ENCODE measurements at regions not wholly inside any gene's neighbourhood (a gene's known extent, or its start where the extent isn't known, plus 50 kb on each side); places are given as distances from the start of the nearest gene placed in this dataset.
"Not testable (repeated sequence)": the region's sequence is repeated elsewhere in the genome, so short reads cannot be mapped to it uniquely, and the experiment has no call there.

DNA sequence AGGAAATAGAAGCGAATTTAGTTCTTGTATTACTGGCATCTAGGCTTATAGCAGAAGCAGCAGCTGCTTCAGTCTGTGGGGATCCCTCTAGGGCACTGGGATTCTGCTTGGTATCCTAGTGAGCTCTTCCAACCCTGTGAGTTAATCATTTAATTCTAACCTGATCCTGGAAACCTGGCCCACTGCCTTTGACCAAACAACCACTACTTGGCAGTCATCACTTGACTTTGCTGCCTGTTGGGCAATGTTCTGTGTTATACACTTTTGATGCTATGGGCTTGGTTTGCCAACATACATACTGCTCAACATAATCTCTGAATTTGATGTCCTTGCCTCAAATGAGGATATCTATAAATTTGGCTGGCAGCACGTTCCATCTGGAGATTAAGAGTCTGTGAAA is 813.4 kb downstream of the ANKRD7 start:
- 53 to 65% methylated on average over 2 of the region's 2 CpGs for WGBS, 2 donors
- no peaks in the 10 kb centered on the region for H3K9me3 ChIP-seq (ENCODE audit: control insufficient read depth, low read length)

GRCh38 chr7:119046068-119046467 is 821.6 kb downstream of the ANKRD7 start:
- H3K27ac ChIP-seq (ENCODE audit: low read depth in 1 of 2, low read length in 2 of 2), result no peak overlapping the region
- no peaks in the 10 kb centered on the region for H3K9me3 ChIP-seq (ENCODE audit: control insufficient read depth, low read length)
- no peak for DNase-seq
- no peak for ATAC-seq (ENCODE audit: low FRiP score)
- 93 to 100% methylated on average over 1 of the region's 1 CpG for WGBS, 2 donors
- intact Hi-C loops (cut with DNase I), result no loop called here
- peaks cover 0 to 2% of the 10 kb centered on the region in 2 donors for H3K4me1 ChIP-seq (ENCODE audit: control insufficient read depth in 1 of 2, insufficient read depth in 2 of 2, low read length in 2 of 2)
- H3K4me3 ChIP-seq (ENCODE audit: low read length in 2 of 2), result no peak overlapping the region
- H3K36me3 ChIP-seq (ENCODE audit: control insufficient read depth in 1 of 2, insufficient read depth in 2 of 2, low read length in 1 of 2), result no peaks in the 10 kb centered on the region
- no peaks in the 10 kb centered on the region for H3K27me3 ChIP-seq (ENCODE audit: control insufficient read depth in 1 of 2, insufficient read depth in 2 of 2, low read length in 1 of 2)

More for the DNA sequence above, 813.4 kb downstream of the ANKRD7 start:
- intact Hi-C loops (cut with DNase I), result no loop called here
- DNase-seq (no peak), ATAC-seq (ENCODE audit: low FRiP score) (no peak)
- no peaks in the 10 kb centered on the region for H3K4me1 ChIP-seq (ENCODE audit: control insufficient read depth in 1 of 2, insufficient read depth in 2 of 2, low read length in 2 of 2)
- H3K27ac ChIP-seq (ENCODE audit: low read depth in 1 of 2, low read length in 2 of 2), result no peak overlapping the region
- no peaks in the 10 kb centered on the region for H3K36me3 ChIP-seq (ENCODE audit: control insufficient read depth in 1 of 2, insufficient read depth in 2 of 2, low read length in 1 of 2)
- H3K27me3 ChIP-seq (ENCODE audit: control insufficient read depth in 1 of 2, insufficient read depth in 2 of 2, low read length in 1 of 2), result no peaks in the 10 kb centered on the region
- H3K4me3 ChIP-seq (ENCODE audit: low read length in 2 of 2), result no peak overlapping the region

GRCh38 chr7:119065966-119066365 is 841.5 kb downstream of the ANKRD7 start:
- DNase-seq (no peak), ATAC-seq (ENCODE audit: low FRiP score) (no peak)
- WGBS, 2 donors, result 94 to 96% methylated on average over 4 of the region's 4 CpGs
- intact Hi-C loops (cut with DNase I), result no loop called here
- Histone ChIP-seq H3K27ac (ENCODE audit: low read depth in 1 of 2, low read length in 2 of 2) (no peak overlapping the region), H3K4me1 (ENCODE audit: control insufficient read depth in 1 of 2, insufficient read depth in 2 of 2, low read length in 2 of 2) (no peaks in the 10 kb centered on the region), H3K36me3 (ENCODE audit: control insufficient read depth in 1 of 2, insufficient read depth in 2 of 2, low read length in 1 of 2) (no peaks in the 10 kb centered on the region), H3K27me3 (ENCODE audit: control insufficient read depth in 1 of 2, insufficient read depth in 2 of 2, low read length in 1 of 2) (no peaks in the 10 kb centered on the region), H3K9me3 (ENCODE audit: control insufficient read depth, low read length) (no peaks in the 10 kb centered on the region), H3K4me3 (ENCODE audit: low read length in 2 of 2) (no peak overlapping the region)

GRCh38 chr7:119086026-119086425 is 861.5 kb downstream of the ANKRD7 start:
- H3K27ac ChIP-seq (ENCODE audit: low read depth in 1 of 2, low read length in 2 of 2), result no peak overlapping the region
- no peak for DNase-seq
- no peaks in the 10 kb centered on the region for H3K27me3 ChIP-seq (ENCODE audit: control insufficient read depth in 1 of 2, insufficient read depth in 2 of 2, low read length in 1 of 2)
- H3K36me3 ChIP-seq (ENCODE audit: control insufficient read depth in 1 of 2, insufficient read depth in 2 of 2, low read length in 1 of 2), result no peaks in the 10 kb centered on the region
- WGBS, 2 donors, result 80 to 83% methylated on average over 1 of the region's 1 CpG
- no peaks in the 10 kb centered on the region for H3K9me3 ChIP-seq (ENCODE audit: control insufficient read depth, low read length)
- no peak overlapping the region for H3K4me3 ChIP-seq (ENCODE audit: low read length in 2 of 2)
- H3K4me1 ChIP-seq (ENCODE audit: control insufficient read depth in 1 of 2, insufficient read depth in 2 of 2, low read length in 2 of 2), result no peaks in the 10 kb centered on the region
- intact Hi-C loops (cut with DNase I), result no loop called here
- ATAC-seq (ENCODE audit: low FRiP score), result no peak

GRCh38 chr7:119090851-119091250 is 866.3 kb downstream of the ANKRD7 start:
- H3K4me1 ChIP-seq (ENCODE audit: control insufficient read depth in 1 of 2, insufficient read depth in 2 of 2, low read length in 2 of 2), result no peaks in the 10 kb centered on the region
- no peaks in the 10 kb centered on the region for H3K9me3 ChIP-seq (ENCODE audit: control insufficient read depth, low read length)
- no peaks in the 10 kb centered on the region for H3K36me3 ChIP-seq (ENCODE audit: control insufficient read depth in 1 of 2, insufficient read depth in 2 of 2, low read length in 1 of 2)
- no peak for DNase-seq
- no peak overlapping the region for H3K27ac ChIP-seq (ENCODE audit: low read depth in 1 of 2, low read length in 2 of 2)
- intact Hi-C loops (cut with DNase I), result no loop called here
- H3K27me3 ChIP-seq (ENCODE audit: control insufficient read depth in 1 of 2, insufficient read depth in 2 of 2, low read length in 1 of 2), result no peaks in the 10 kb centered on the region
- no peak overlapping the region for H3K4me3 ChIP-seq (ENCODE audit: low read length in 2 of 2)
- no peak for ATAC-seq (ENCODE audit: low FRiP score)

GRCh38 chr7:119096683-119097082 is 872.2 kb downstream of the ANKRD7 start:
- ATAC-seq (ENCODE audit: low FRiP score) (no peak), DNase-seq (no peak)
- Histone ChIP-seq H3K4me1 (ENCODE audit: control insufficient read depth in 1 of 2, insufficient read depth in 2 of 2, low read length in 2 of 2) (no peaks in the 10 kb centered on the region), H3K27me3 (ENCODE audit: control insufficient read depth in 1 of 2, insufficient read depth in 2 of 2, low read length in 1 of 2) (no peaks in the 10 kb centered on the region), H3K36me3 (ENCODE audit: control insufficient read depth in 1 of 2, insufficient read depth in 2 of 2, low read length in 1 of 2) (no peaks in the 10 kb centered on the region), H3K4me3 (ENCODE audit: low read length in 2 of 2) (no peak overlapping the region), H3K27ac (ENCODE audit: low read depth in 1 of 2, low read length in 2 of 2) (no peak overlapping the region), H3K9me3 (ENCODE audit: control insufficient read depth, low read length) (no peaks in the 10 kb centered on the region)
- intact Hi-C loops (cut with DNase I), result no loop called here
- WGBS, 2 donors, result 88 to 91% methylated on average over 3 of the region's 3 CpGs

GRCh38 chr7:119100611-119101258 is 876.2 kb downstream of the ANKRD7 start:
- DNase-seq; H3K4me1 ChIP-seq (ENCODE audit: control insufficient read depth in 1 of 2, insufficient read depth in 2 of 2, low read length in 2 of 2); intact Hi-C loops (cut with DNase I); H3K27ac ChIP-seq (ENCODE audit: low read depth in 1 of 2, low read length in 2 of 2); H3K36me3 ChIP-seq (ENCODE audit: control insufficient read depth in 1 of 2, insufficient read depth in 2 of 2, low read length in 1 of 2); ATAC-seq (ENCODE audit: low FRiP score); H3K4me3 ChIP-seq (ENCODE audit: low read length in 2 of 2); H3K9me3 ChIP-seq (ENCODE audit: control insufficient read depth, low read length); H3K27me3 ChIP-seq (ENCODE audit: control insufficient read depth in 1 of 2, insufficient read depth in 2 of 2, low read length in 1 of 2): not testable (repeated sequence)
- WGBS, 2 donors, result 21 to 37% methylated on average over 4 of the region's 4 CpGs

GRCh38 chr7:119102291-119102690 is 877.8 kb downstream of the ANKRD7 start:
- no peak for ATAC-seq (ENCODE audit: low FRiP score)
- 76 to 88% methylated on average over 1 of the region's 1 CpG for WGBS, 2 donors

GRCh38 chr7:119105381-119105780 is 880.9 kb downstream of the ANKRD7 start:
- DNase-seq (no peak), ATAC-seq (ENCODE audit: low FRiP score) (no peak)
- H3K27me3 ChIP-seq (ENCODE audit: control insufficient read depth in 1 of 2, insufficient read depth in 2 of 2, low read length in 1 of 2), result no peaks in the 10 kb centered on the region
- no peak overlapping the region for H3K4me3 ChIP-seq (ENCODE audit: low read length in 2 of 2)
- no peaks in the 10 kb centered on the region for H3K36me3 ChIP-seq (ENCODE audit: control insufficient read depth in 1 of 2, insufficient read depth in 2 of 2, low read length in 1 of 2)
- intact Hi-C loops (cut with DNase I), result no loop called here
- H3K4me1 ChIP-seq (ENCODE audit: control insufficient read depth in 1 of 2, insufficient read depth in 2 of 2, low read length in 2 of 2), result no peaks in the 10 kb centered on the region
- no peaks in the 10 kb centered on the region for H3K9me3 ChIP-seq (ENCODE audit: control insufficient read depth, low read length)
- no peak overlapping the region for H3K27ac ChIP-seq (ENCODE audit: low read depth in 1 of 2, low read length in 2 of 2)
- WGBS, 2 donors, result 42 to 51% methylated on average over 1 of the region's 1 CpG

More at GRCh38 chr7:119102291-119102690, 877.8 kb downstream of the ANKRD7 start:
- Histone ChIP-seq H3K27me3 (ENCODE audit: control insufficient read depth in 1 of 2, insufficient read depth in 2 of 2, low read length in 1 of 2) (no peaks in the 10 kb centered on the region), H3K4me1 (ENCODE audit: control insufficient read depth in 1 of 2, insufficient read depth in 2 of 2, low read length in 2 of 2) (no peaks in the 10 kb centered on the region), H3K4me3 (ENCODE audit: low read length in 2 of 2) (no peak overlapping the region), H3K36me3 (ENCODE audit: control insufficient read depth in 1 of 2, insufficient read depth in 2 of 2, low read length in 1 of 2) (no peaks in the 10 kb centered on the region), H3K9me3 (ENCODE audit: control insufficient read depth, low read length) (no peaks in the 10 kb centered on the region), H3K27ac (ENCODE audit: low read depth in 1 of 2, low read length in 2 of 2) (no peak overlapping the region)
- intact Hi-C loops (cut with DNase I), result no loop called here
- no peak for DNase-seq

Measured in aorta (tissue), 5 donors.